Stomach (tissue), 4 donors: ENCODE measurements at regions not wholly inside any gene's neighbourhood (a gene's known extent, or its start where the extent isn't known, plus 50 kb on each side); places are given as distances from the start of the nearest gene placed in this dataset.

ENCODE experiments used
- POLR2A ChIP-seq, 4 donors: fragments of 450-650 bp; IDR thresholded peaks; one replicate each; pipeline ENCODE4 v1.6.1; 2016; ENCODE audit warnings: antibody characterized with exemption in 4 of 4, control low read depth in 2 of 4, mild to moderate bottlenecking in 1 of 4, moderate library complexity in 1 of 4
- TF ChIP-seq, protein P1 (sequence below), 7 experiments: fragments of 450-650 bp in 4 of 7; fragments of 200-600 bp in 3 of 7; sonication (generic) in 3 of 7; IDR thresholded peaks; one replicate each; pipeline ENCODE4 v1.5.1; 2016 to 2019; ENCODE audit warnings: antibody characterized with exemption in 7 of 7, control low read depth in 2 of 7, mild to moderate bottlenecking in 1 of 7

DNA sequence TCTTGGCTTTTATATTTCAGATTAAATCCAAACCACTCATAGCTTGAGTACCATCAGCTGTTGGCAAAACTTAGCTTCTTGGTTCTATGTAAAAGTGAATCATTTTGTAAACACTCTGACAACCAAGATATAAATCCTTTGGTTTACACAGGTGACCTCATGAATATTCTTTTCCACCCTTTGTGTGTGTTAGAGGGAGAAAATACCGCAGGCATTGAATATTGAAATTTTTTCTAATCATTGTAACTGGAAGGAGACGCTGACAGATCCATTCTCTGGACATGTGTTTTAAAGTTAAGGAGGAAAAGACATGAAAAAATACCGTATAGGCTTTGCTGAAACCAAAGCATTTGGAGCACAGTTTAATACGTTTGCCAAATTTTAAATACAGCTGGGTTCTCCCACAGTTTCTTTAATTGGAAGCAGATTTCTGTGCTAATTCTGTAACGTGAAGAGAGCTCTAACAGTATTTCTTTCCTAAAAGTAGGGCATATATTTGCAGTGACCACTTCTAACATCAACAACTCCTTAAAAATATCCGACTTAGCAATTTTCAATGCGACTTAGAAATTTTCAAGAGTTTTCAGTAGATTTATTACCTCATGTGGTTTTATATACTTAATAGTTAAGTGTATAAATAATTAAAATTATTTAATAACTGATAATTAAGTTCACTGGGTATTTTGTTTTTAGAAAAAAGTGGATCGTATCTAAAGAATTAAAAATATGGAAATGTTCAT, 388.2 kb downstream of the USP25 start:
- TF ChIP-seq, protein P1, sequence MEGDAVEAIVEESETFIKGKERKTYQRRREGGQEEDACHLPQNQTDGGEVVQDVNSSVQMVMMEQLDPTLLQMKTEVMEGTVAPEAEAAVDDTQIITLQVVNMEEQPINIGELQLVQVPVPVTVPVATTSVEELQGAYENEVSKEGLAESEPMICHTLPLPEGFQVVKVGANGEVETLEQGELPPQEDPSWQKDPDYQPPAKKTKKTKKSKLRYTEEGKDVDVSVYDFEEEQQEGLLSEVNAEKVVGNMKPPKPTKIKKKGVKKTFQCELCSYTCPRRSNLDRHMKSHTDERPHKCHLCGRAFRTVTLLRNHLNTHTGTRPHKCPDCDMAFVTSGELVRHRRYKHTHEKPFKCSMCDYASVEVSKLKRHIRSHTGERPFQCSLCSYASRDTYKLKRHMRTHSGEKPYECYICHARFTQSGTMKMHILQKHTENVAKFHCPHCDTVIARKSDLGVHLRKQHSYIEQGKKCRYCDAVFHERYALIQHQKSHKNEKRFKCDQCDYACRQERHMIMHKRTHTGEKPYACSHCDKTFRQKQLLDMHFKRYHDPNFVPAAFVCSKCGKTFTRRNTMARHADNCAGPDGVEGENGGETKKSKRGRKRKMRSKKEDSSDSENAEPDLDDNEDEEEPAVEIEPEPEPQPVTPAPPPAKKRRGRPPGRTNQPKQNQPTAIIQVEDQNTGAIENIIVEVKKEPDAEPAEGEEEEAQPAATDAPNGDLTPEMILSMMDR (IDR thresholded peaks at IDR 0.05), result no peak
- no peak for TF ChIP-seq POLR2A (IDR thresholded peaks at IDR 0.05)
